ENCODE measurements at regions not wholly inside any gene's neighbourhood (a gene's known extent, or its start where the extent isn't known, plus 50 kb on each side); places are given as distances from the start of the nearest gene placed in this dataset.
A peak's percentile ranks its signal among the peaks of the same experiment; 100 is the strongest.

GRCh38 chr2:12637754-12638153 is 79.0 kb upstream of the TRIB2 start:
- H3K4me3 ChIP-seq (replicated peaks in 1 of 2; ENCODE audit: low read depth in 2 of 2, low read length in 2 of 2), result no peak overlapping the region
- DNase-seq (ENCODE audit: low read depth in 2 of 2), result peak in 1 of 2 donors; percentile 60
- TF ChIP-seq, protein P1, sequence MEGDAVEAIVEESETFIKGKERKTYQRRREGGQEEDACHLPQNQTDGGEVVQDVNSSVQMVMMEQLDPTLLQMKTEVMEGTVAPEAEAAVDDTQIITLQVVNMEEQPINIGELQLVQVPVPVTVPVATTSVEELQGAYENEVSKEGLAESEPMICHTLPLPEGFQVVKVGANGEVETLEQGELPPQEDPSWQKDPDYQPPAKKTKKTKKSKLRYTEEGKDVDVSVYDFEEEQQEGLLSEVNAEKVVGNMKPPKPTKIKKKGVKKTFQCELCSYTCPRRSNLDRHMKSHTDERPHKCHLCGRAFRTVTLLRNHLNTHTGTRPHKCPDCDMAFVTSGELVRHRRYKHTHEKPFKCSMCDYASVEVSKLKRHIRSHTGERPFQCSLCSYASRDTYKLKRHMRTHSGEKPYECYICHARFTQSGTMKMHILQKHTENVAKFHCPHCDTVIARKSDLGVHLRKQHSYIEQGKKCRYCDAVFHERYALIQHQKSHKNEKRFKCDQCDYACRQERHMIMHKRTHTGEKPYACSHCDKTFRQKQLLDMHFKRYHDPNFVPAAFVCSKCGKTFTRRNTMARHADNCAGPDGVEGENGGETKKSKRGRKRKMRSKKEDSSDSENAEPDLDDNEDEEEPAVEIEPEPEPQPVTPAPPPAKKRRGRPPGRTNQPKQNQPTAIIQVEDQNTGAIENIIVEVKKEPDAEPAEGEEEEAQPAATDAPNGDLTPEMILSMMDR (IDR thresholded peaks at IDR 0.05; ENCODE audit: low read depth, low read length), result no peak

- DNase-seq (ENCODE audit: low read depth in 2 of 2), result no peak
- no peak overlapping the region for H3K4me3 ChIP-seq (replicated peaks in 1 of 2; ENCODE audit: low read depth in 2 of 2, low read length in 2 of 2)
- TF ChIP-seq, protein P1 (IDR thresholded peaks at IDR 0.05; ENCODE audit: low read depth, low read length), result no peak
Measured at GRCh38 chr2:12641441-12641840, 75.3 kb upstream of the TRIB2 start.

GRCh38 chr2:12642332-12642731 is 74.4 kb upstream of the TRIB2 start:
- H3K4me3 ChIP-seq (replicated peaks in 1 of 2; ENCODE audit: low read depth in 2 of 2, low read length in 2 of 2), result no peak overlapping the region
- DNase-seq (ENCODE audit: low read depth in 2 of 2), result no peak
- TF ChIP-seq, protein P1 (IDR thresholded peaks at IDR 0.05; ENCODE audit: low read depth, low read length), result no peak

GRCh38 chr2:12642859-12643258 is 73.9 kb upstream of the TRIB2 start:
- TF ChIP-seq, protein P1 (IDR thresholded peaks at IDR 0.05; ENCODE audit: low read depth, low read length), result no peak
- H3K4me3 ChIP-seq (replicated peaks in 1 of 2; ENCODE audit: low read depth in 2 of 2, low read length in 2 of 2), result no peak overlapping the region
- DNase-seq (ENCODE audit: low read depth in 2 of 2), result no peak

- TF ChIP-seq, protein P1 (IDR thresholded peaks at IDR 0.05; ENCODE audit: low read depth, low read length), result no peak
- no peak overlapping the region for H3K4me3 ChIP-seq (replicated peaks in 1 of 2; ENCODE audit: low read depth in 2 of 2, low read length in 2 of 2)
- no peak for DNase-seq (ENCODE audit: low read depth in 2 of 2)
Measured at GRCh38 chr2:12649602-12650400, 66.9 kb upstream of the TRIB2 start.

GRCh38 chr2:12651641-12652040 is 65.1 kb upstream of the TRIB2 start:
- TF ChIP-seq, protein P1 (IDR thresholded peaks at IDR 0.05; ENCODE audit: low read depth, low read length), result no peak
- no peak for DNase-seq (ENCODE audit: low read depth in 2 of 2)
- no peak overlapping the region for H3K4me3 ChIP-seq (replicated peaks in 1 of 2; ENCODE audit: low read depth in 2 of 2, low read length in 2 of 2)

Data from cardiac fibroblast (primary cell).